LNCaP clone FGC (cell line): ENCODE measurements at regions not wholly inside any gene's neighbourhood (a gene's known extent, or its start where the extent isn't known, plus 50 kb on each side); places are given as distances from the start of the nearest gene placed in this dataset.

Experiments
- DNase-seq: peaks from one replicate; pipeline ENCODE4 v3.0.0-alpha.2; 2011; ENCODE audit warnings: low read depth
- H3K4me3 ChIP-seq: 2 replicates; pipeline ENCODE4 v1.5.1; 2011; ENCODE audit warnings: mild to moderate bottlenecking, low read depth, low read length, control low read depth
- TF ChIP-seq, protein P1 (sequence below): IDR thresholded peaks from 2 replicates; pipeline ENCODE4 v1.5.1; 2012; ENCODE audit warnings: mild to moderate bottlenecking; ENCODE audit not compliant: control insufficient read depth, insufficient read depth; ENCODE audit errors: extremely low read depth

DNA sequence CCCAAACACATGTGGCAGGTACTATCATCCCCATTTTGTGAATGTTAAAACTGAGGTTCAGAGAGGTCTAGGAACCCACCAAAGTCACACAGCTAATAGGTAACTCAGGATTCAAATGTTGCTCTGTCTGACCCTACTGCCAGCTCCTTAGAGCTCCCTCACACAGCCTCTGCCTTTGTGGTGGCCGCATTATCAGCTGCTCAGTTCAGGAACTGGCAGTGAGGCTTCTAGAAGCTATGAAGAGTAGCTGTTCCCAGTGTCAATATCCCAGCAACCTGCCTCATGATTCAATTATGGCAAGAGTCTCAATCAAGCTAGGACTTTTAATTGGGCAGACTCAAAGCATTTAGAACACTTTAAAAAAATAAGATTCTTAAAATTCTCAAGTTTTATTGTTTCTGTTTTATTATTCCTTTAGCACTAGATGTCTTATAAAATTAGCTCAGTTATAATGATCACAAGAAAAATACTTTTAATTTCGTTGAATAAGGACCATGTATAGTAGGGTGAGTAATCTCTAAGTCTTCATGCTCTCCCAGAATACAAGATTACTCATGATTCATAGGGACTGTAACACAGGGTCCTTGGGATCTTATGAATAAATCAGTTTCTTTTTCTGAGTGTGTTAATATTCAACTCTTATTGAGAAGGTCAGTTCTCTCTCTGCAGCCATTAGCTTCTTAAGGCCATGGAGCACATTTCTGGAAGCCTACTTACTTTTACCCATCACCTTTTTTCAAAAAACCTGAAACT, 342.7 kb downstream of the RND3 start:
- TF ChIP-seq, protein P1, sequence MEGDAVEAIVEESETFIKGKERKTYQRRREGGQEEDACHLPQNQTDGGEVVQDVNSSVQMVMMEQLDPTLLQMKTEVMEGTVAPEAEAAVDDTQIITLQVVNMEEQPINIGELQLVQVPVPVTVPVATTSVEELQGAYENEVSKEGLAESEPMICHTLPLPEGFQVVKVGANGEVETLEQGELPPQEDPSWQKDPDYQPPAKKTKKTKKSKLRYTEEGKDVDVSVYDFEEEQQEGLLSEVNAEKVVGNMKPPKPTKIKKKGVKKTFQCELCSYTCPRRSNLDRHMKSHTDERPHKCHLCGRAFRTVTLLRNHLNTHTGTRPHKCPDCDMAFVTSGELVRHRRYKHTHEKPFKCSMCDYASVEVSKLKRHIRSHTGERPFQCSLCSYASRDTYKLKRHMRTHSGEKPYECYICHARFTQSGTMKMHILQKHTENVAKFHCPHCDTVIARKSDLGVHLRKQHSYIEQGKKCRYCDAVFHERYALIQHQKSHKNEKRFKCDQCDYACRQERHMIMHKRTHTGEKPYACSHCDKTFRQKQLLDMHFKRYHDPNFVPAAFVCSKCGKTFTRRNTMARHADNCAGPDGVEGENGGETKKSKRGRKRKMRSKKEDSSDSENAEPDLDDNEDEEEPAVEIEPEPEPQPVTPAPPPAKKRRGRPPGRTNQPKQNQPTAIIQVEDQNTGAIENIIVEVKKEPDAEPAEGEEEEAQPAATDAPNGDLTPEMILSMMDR, result no peak
- no peak overlapping the region for H3K4me3 ChIP-seq
- no peak for DNase-seq

DNA sequence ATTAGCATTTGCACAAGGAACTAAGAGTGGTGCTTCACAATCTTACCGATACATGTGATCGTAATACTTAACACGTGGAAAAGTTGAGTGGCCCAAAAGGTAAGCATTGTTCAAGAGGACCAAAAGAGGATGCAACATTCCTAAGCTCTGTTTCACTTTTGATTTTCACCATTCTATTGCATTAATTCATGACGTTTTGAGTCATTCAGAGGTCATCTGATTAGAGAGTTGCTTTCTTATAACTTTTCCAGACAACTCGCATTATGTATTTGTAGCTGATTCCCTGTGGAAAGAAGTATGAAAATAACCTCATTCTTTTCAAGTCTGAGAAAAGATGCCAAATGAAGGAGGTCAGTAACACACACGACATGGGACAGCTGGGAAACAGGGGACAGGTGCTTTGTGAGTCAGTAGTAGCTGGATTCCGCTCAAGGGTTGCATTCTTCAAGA, 344.4 kb downstream of the RND3 start:
- H3K4me3 ChIP-seq, result no peak overlapping the region
- DNase-seq, result no peak

DNA sequence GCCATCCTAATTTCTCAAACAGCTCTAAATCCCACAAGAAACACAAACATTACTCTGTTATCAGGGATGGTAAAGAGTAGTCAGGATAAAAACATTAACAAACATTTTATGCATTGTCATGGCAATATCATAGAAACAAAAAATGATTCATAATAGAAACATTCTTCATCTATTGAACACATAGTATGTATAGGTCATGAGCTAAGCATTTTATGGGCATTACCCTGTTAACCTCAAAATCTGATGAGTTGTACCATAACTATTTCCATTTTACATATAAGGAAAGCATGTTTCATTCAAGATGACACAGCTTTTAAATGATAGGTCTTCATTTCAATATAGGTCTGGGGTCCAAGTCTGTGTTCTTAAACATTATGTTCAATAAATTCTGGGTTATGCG, 344.9 kb downstream of the RND3 start:
- H3K4me3 ChIP-seq, result no peak overlapping the region
- no peak for DNase-seq
- TF ChIP-seq, protein P1, result no peak

More for the DNA sequence above, 344.4 kb downstream of the RND3 start:
- TF ChIP-seq, protein P1, result no peak

DNA sequence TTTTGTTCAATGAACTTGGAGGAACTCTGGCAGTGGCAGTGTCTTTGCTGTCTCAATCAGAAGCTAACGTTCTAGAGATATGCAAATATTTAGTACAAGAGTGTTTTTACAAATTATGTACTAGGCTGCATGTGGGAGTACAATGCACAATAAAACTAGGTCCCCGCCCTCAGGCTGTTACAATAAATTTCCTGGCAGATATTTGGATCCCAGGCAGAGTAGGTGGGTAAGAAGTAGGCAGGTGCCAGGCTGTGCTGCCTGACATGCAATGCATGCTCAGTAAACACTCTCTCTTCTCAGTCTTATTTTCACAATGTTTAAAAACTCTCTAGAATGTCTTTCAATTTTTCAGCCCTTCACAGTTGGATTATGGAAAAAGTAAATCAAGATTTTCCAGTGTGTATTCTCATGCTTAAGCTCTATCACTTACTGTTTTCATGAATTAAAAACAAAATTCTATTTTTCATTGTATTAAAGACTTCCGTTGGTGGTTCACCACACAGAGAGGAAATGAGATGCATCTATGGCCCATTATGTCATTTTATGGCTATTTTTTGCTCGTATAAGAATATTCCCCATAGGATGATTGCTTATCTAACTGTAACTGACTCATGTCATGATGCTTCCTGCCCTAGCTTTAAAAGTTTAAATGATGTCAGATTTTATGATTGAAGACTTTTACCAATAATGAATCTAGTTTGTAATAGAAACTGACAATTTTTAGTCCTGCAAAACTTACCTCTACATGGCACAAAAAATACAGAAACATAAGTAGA, 346.1 kb downstream of the RND3 start:
- DNase-seq, result no peak
- TF ChIP-seq, protein P1, result no peak
- no peak overlapping the region for H3K4me3 ChIP-seq

DNA sequence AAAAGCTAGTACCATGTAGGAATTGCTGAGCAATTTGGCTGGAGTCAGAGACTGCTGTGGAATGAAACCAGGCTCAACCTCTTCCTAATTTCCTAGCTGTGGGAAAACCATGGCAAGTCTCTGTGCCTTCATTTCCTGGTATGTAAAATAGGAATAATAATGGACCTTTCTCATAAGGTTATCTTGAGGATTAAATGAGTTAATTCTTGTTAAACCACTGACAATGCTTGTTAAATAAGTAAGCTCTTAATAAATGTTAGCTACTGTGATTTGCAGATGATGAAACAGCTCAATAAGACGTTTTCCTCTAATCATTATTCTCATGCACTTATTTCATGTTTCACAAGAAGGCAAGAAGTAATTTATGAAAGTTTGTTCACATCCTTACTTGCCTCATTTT, 346.7 kb downstream of the RND3 start:
- TF ChIP-seq, protein P1, result no peak
- DNase-seq, result no peak
- no peak overlapping the region for H3K4me3 ChIP-seq

DNA sequence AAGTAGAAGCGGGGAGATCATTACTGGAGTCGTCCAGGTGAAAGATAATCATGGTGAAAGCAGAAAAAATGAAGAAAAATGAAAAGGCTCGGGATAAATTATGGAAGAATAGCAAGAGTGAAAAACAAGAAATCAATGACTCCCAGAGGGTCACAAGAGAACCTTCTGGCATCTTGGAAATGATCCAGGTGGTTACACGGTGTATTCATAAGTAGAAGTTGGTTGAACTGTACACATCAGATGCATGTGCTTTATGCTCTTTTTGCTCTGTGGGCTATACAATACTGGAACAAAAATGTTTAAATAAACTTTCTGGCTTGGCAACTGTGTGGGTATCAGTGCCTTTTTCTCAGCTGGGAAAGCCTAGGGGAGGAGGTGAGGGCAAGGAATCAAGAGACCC, 348.9 kb downstream of the RND3 start:
- TF ChIP-seq, protein P1, result no peak
- no peak for DNase-seq
- H3K4me3 ChIP-seq, result no peak overlapping the region
